HG03280 (cell line): ENCODE measurements at regions not wholly inside any gene's neighbourhood (a gene's known extent, or its start where the extent isn't known, plus 50 kb on each side); places are given as distances from the start of the nearest gene placed in this dataset.

Experiments
- ATAC-seq: cut with Tn5 transposase; IDR thresholded peaks from one replicate; pipeline ENCODE4 v1.9.1; 2021; ENCODE audit warnings: mild to moderate bottlenecking, moderate library complexity; ENCODE audit not compliant: unreplicated experiment

DNA sequence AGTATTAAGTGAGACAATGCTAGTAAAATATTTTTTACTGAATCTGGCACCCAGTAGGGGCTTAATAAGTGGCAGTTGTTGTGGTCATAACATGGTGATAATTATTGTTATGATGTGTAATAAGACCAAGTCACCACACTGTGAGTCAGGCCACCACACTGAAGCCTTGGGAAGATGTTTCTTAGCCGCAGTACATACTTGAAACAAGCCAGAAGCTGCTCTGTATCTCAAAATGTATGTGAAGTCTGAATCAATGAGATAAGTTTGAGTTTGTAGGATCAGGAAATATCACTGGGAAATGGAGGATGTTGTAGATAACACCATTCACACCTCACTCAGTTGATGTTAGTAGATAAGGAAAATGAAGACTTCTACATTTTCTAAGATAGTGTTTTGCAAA lies 51.3 kb upstream of the PTPN3 start:
- no peak for ATAC-seq

DNA sequence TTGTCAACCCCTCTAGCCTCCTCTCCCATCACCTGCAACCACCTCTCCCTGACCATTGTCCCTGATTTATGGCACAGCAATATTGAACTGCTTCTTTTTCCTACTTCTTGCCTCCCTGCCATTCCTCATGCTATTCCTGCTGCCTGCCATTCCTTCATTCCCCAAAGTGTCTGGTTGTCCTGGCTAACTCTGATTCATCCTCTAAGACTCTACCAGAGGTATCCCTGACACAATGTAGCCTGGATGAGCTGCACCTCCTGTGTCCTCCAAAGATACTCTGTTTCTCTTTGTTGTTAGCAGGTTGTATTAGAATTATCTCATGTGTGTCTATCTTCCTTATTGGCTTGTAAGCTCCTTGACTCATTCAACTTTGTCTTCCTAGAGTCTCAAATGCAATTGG lies 53.5 kb upstream of the PTPN3 start:
- ATAC-seq, result no peak

DNA sequence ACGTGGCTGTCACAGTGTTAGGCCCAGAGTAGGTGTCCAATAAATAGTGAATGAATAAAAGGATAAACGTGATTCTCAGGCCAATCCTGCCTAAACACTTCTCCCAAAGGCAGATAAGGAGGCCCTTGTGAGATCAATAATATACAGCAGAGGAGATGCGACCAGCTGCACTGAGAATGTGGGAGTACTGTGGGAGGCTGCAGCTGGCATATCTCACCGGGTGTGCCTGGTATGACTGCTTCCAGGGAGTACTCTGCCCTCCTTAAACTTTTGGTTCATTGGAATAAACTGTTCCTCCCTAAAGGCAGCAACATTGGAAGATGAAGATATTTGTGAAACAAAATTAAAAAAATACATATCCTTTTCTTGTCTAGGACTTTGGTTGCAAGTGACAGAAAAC lies 57.1 kb upstream of the PTPN3 start:
- no peak for ATAC-seq

DNA sequence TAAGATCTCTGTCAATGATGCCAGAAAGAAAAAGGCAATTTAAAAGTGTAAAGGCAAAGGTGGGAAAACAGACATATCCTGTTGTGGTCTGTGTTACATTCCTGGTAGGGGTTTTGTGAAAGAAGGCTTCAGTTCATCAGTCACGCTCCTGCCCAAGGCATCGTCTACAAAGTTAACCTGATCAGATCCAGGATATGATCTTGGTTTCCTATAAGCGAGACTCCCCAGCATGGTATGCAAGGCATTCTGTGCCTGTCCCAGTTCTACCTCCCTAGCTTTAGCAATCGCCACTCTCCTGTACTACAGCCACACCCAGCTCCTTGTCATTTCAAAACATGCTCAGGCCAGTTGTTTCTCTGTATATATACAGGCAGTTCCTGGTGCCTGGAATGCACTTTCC lies 58.0 kb upstream of the PTPN3 start:
- ATAC-seq, result no peak

DNA sequence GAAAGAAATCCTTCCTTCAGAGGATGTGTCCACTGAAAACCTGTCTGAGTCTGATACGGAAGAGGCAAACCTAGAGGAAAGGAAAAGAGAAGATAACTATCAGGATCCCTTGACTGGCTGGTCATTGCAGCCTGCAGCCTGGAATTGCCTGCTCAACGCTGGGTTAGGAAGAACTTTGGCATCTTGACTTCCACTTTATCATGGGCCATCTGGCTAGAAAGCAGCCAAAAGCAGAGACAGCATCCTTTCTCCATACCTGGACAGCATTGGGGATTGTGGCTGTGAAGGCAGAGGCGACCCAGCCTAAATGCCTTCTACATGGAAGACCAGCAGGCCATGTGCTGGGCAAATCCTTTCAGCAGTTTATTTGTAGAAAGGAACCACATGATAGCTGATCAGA lies 58.7 kb upstream of the PTPN3 start:
- no peak for ATAC-seq

DNA sequence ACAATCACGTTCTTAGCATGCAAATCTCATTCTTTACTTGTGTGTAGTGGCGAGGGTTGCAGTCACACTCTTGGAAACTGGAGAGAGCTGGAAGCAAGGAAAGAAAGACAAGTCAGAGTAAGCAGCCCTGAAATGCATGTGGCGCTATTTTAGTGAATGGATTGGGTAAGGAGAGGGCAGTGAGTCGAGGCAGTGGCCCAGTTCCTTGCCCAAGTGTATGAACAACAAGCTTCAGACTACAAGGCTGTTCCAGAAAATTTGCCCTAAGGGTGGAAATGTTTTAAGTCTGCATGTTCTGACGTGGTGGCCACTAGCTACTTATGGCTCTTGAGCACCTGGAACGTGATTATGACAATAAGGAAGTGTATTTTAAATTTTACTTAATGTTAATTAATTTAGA lies 59.4 kb upstream of the PTPN3 start:
- ATAC-seq, result no peak

DNA sequence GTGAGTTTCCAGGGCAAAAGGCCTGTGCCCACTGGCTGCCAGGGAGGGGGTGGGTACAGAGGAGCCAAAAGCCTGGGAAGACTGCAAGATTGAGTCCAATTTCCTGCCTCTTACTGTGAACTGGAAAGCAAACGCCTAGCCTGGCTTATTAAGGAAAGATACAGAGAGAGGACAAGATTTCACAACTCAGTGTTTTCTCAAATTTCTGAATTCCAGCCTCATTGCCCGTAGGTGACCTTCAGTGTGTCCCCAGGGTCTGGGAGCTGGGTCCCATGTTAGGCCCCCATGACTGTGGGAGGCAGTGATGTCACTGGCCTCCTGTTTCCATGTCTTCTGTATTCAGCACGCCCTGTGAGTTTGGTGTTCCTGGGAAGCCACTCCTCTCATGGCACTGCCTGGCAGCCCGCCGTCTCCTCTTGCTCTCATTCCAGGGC lies 60.6 kb upstream of the PTPN3 start:
- no peak for ATAC-seq

DNA sequence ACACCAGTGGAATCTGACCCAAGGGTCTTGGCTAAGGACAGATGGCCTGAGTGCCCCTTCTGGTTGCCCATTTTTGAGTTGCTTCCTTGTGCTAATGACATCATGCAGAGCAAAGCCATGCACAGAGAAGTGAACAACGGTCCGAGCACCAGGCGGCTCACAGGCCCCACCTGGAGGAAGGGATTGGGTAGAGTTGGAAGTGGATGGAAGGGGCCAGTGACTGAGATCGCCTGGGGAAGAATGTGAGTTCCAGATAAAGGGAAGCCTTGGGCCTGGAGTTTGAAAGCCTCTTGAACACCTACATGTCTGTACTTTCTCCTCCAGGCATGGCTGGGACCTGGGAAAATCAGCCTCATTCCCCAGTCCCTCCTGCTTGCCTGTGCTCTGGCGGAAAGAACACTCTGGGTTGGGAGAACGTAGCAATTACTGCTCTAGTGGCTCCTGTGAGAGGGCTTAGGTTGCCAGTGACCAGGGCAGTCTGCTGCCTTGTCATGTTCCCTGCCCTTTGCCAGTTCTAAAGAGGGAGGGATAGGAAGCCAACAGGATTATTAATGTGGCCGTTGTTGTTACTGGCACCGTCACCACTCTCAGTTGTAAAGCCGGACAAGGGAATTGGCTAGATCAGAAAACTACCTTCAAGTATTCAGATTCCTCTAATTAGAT lies 62.5 kb upstream of the PTPN3 start:
- ATAC-seq, result no peak

DNA sequence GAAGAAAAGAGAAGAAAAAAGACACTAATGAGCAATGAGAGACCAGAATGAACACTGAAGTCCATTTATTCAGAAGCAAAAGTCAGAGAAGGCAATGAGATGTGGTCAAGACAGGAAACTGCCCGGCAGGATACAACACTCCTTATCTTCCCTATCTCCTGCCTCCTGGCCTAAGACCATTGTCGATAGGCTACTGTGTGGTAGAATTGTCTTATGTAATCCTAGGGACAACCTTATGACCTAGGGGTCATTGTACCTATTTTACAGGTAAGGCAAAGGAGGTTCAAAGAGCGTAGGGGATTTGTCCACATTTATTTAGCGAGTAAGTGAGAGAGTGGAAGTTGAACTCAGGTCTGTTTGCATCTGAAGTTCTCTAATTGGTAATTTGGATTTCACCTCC lies 63.0 kb upstream of the PTPN3 start:
- ATAC-seq, result no peak

DNA sequence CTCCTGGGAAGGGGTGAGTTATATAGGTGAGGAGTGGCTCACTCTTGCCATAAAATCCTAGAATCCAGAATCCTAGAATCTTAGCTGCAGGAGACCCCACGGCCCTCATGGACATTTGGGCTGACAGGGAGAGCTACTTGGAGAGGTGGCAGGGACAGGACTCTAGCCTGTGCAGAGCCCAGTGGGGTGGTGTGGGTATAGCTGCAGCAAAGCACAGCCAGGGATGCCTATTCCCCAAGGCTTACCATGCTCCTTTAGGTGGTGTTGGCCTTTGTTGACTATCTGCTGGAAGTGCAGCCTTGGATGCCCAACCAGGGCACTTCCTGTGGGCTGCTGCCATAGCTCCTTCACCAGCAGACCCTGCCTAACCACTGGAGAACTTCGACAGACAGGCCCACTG lies 70.0 kb upstream of the PTPN3 start:
- ATAC-seq, result no peak

DNA sequence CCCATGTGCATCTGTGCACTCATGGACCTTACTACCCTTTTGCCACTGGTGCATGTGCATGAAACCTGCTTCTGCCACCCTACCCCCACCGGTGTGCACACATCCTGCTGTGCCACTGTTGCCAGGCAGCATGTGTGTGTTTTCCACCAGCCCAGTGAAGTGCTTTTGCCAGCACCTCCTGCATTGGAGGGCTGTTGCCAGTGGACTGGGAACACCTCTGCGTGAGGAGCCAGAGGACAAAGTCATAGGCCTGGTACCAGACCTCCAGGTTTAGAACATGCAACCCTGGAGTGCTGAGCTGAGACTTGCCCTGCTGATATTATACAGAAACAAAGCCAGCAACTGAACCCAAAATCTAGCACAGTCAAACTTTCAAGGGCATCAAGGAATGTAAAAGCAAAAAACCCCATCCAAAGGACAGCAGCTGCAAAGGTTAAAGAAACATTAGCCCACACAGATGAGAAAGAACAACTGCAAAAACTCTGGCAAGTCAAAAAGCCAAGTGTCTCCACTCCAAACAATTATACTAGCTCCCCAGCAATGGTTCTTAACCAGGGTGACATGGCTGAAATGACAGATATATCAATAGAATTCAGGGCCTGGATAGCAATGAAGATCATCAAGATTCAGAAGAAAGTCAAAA lies 70.6 kb upstream of the PTPN3 start:
- no peak for ATAC-seq

DNA sequence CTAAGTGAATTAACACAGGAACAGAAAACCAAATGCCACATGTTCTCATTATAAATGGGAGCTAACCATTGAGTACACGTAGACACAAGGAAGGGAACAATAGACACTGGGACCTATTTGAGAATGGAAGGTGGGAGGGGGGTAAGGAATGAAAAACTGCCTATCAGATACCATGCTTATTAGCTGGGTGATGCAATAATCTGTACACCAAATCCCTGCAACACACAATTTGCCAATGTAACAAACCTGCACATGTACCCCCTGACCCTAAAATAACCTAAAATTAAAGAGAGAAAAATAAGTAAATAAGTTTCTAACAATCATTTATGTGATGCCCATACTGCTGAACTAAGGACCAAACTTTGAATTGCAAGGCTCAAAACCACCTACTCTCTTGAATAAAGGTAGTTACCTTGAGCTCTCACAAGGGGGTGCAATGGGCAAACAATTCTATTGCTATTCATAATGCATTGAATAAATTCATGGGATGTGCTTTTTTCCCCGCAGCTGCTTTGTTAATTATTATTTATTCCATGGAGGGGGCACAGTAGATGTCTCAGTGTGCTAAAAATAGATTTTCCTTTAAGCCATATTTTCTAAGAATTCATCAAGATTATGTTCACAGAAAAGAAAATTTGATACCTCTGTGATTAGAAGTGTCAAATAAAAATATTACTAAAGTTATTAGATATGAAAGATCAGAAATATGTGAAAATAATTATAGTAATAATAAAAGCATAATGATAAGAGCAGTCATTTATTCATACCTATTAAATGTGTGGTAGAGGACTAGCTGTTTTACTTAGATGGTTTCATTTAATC lies 76.2 kb upstream of the PTPN3 start:
- ATAC-seq, result no peak

DNA sequence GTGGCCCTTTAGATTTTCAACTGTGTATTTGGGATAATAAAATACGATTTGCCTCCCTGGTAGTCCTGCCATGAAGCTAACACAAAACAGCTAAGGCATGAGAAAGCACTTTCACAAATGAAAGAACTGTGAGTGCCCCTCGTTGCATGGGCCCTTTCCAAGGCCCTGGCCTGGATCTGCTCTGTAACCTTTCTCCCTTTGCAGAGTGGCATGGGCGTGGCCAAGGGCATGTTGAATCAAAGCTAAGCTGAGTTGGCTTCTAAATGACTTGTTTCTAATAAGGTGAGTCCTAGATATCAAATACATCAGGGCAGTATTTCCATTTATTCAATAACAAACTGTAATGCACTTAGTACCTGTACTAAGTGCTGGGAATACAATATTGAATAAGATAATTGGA lies 78.7 kb upstream of the PTPN3 start:
- ATAC-seq, result no peak

DNA sequence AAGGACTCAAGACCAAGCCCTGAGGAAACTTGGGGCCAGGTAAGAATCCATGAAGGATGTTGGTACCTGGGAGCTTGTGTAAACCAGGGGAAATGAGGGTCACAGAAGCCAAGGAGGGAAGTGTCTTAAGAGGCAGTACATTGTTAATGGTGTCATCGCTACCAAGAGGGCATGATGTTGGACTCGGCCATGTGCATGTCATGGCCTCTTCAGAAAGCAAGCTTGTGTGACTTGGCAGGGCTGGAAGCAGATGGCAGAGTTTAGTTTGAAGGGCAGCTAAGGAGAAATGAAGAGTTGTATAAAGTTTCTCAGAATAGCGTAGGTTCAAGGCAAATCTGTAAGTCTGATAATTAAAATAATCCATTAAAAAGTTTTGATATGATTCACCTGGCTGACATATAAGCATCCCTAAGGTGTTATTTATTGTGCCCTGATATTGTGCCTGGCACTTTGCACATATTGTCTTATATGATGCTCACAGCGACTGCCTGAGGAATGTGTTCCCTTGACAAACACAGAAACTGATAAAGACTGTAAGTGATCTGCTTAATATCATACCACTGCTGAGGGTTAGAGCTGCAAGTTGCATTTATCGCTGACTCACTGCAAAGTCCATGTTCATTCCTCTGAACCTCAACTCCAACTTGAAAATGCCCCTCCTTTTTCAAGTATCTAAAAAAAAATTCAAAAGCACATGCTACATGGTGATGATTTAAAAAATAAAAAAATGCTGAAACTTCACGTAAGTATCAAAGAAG lies 81.3 kb upstream of the PTPN3 start:
- no peak for ATAC-seq

DNA sequence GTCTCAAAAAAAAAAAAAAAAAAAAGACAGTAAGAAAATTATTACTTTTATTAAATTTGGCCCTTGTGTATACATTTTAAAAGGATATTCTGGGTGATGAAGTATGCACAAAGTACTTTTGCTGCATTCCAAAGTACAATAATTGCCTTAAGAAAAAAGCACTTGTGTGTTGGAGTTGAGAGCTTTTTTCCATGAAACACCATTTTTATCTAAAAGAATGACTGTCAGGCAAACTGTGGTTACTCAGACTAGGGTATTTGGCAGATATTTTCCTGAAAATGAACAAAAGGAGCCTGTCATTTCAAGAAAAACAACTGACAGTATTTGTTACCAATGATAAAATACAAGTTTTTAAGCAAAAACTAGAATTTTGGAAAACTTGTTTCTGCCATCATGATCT lies 84.3 kb upstream of the PTPN3 start:
- ATAC-seq, result no peak

DNA sequence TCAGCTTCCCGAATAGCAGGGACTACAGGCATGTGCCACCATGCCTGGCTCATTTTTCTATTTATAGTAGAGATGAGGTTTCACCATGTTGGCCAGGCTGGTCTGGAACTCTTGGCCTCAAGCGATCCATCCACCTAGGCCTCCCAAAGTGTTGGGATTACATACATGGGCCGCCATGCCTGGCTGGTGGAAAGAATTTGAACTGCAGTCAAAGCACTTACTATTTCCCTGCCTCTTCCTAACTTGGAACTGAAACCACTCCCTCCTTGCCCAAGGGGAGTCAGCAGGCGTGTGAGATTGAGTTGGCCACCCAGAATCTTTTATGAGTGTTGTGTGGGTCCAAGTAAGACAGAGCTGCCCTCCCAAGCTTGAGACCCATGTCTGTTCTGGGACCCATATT lies 86.1 kb upstream of the PTPN3 start:
- ATAC-seq, result no peak

DNA sequence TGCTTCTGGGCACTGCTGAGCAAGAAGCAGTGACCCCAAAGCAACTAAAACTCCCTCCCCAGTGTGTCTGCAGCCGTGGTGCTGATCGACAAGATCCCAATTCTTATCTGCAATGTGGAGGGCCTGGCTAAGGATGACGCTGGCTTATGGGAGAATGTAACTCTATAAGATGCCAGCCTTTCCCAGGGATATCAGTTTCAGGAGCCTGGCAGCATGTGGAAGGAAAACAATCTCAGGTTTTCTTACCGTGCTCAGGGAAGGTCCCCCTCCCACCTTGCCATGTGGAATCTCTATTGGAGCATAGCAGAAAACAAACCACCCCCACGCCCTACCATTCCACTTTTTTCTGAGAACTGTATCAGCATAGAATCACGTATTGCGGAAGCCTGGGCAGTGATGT lies 87.7 kb upstream of the PTPN3 start:
- no peak for ATAC-seq

DNA sequence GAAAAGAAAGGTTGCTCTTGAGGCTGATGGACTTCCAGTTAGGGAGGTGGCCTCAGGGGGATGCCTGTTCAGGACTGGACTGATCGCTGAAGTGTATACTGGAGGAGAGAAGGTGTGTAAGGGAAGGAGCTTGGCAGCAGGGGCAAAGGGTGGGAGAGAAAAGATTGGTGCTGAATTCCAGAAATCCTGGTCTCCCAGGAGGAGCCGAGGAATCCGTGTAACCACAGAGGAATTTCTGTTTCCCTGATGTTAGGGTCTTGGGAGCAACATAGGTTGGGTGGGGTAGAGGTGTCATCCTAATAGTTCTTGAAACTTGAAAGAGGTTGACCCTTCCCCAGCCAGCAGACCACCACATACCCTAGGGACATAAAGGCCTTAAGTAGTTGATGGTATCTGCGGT lies 88.9 kb upstream of the PTPN3 start:
- no peak for ATAC-seq

DNA sequence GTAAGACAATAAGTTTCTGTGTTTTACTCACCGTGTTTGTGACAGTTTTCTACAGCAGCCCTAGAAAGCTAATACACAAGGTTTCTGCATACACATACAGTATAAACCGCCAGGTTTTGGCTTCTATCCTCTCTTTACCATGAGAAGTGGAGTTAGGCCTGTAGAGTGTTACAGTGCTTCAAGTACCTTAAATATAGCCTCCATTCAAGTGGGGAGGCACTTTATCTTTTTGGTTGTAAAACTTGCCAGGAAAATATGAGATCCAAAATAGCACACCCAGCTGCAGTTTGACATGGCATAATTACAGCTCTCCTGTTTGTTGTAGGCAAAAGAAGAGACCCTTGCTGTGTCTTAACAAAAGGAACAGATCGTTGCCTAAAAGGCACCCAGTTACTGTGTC lies 90.3 kb upstream of the PTPN3 start:
- ATAC-seq, result no peak

DNA sequence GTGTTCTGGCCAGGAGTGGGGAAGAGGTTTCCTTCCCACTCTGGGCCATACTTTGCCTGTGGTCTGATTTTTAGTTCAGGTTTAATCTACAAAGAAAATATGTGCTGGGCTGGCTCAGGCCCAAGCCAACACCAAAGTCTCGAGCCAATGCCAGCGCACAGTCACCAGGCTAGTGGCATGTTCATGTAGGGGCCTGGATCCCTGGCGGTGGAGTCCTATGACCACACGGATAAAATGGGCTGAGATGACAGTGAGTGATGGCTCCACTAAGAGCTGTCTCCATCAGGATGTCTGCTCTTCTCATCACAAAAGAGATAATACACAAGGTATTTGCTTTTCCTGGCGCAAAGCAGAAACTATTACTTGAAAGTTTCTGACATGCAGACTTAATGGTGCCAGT lies 92.9 kb upstream of the PTPN3 start:
- no peak for ATAC-seq

DNA sequence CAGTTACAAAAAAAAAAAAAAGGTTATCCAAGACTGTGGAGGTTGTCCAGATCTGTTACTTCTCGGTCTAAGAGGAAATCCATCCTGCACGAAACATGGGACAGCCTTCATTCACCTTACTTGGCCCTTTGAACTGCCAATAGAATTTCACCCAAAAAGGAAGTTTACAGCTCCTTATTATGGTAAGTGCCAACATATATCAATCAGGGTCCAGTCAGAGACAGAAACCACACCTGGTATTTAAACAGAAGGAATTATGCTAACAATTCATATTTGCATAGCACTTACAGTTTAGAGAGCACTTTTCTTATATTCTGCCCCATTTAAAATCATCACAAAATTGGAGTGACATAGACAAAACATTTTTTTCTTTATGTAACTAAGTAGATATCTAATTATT lies 93.6 kb upstream of the PTPN3 start:
- ATAC-seq, result no peak

DNA sequence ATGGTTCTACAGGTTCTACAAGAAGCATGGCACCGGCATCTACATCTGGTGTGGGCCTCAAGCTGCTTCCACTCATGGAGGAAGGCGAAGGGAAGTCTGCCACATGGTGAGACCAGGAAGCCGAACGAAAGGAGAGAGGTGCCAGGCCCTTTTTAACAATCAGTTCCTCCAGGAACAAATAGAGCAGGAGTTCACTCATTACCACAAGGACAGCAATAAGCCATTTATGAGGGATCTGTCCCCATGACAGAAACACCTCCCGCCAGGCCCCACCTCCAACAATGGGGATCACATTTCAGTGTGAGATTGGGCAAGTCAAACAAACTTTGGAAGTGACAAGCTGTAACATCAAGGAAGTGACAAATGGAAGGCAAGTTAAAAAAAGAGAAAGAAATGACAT lies 95.5 kb upstream of the PTPN3 start:
- ATAC-seq, result no peak
